Smooth muscle cell (in vitro differentiated cells): ENCODE measurements at regions not wholly inside any gene's neighbourhood (a gene's known extent, or its start where the extent isn't known, plus 50 kb on each side); places are given as distances from the start of the nearest gene placed in this dataset.

Experiments
- DNase-seq: peaks from one replicate; lab custom pipeline; 2025; ENCODE audit not compliant: unreplicated experiment; lab: John Stamatoyannopoulos, UW
- H2AFZ ChIP-seq: fragments of 200-600 bp; sonication (generic); 2 replicates; pipeline ENCODE4 v1.6.0; 2016; ENCODE audit warnings: antibody characterized with exemption, low read depth, mild to moderate bottlenecking
- H3F3A ChIP-seq: fragments of 200-600 bp; sonication (generic); 2 replicates; pipeline ENCODE4 v1.6.0; 2017; ENCODE audit warnings: antibody characterized with exemption, low read depth
- H3K27ac ChIP-seq: fragments of 200-600 bp; sonication (generic); 2 replicates; pipeline ENCODE4 v1.5.1; 2016; ENCODE audit warnings: low read depth, mild to moderate bottlenecking
- H3K27me3 ChIP-seq: fragments of 200-600 bp; sonication (generic); 2 replicates; pipeline ENCODE4 v1.6.1; 2016; ENCODE audit warnings: low read depth, mild to moderate bottlenecking
- H3K36me3 ChIP-seq: fragments of 200-600 bp; sonication (generic); 2 replicates; pipeline ENCODE4 v1.5.1; 2016; ENCODE audit warnings: low read depth
- H3K4me1 ChIP-seq: fragments of 200-600 bp; sonication (generic); 2 replicates; pipeline ENCODE4 v1.5.1; 2016; ENCODE audit warnings: low read depth
- H3K4me2 ChIP-seq: fragments of 200-600 bp; sonication (generic); 2 replicates; pipeline ENCODE4 v1.6.0; 2016; ENCODE audit warnings: mild to moderate bottlenecking
- H3K4me3 ChIP-seq: fragments of 200-600 bp; sonication (generic); 2 replicates; pipeline ENCODE4 v1.5.1; 2016; ENCODE audit warnings: mild to moderate bottlenecking
- H3K79me2 ChIP-seq: fragments of 200-600 bp; sonication (generic); 2 replicates; pipeline ENCODE4 v1.6.0; 2016; ENCODE audit warnings: low read depth, mild to moderate bottlenecking
- H3K9ac ChIP-seq: fragments of 200-600 bp; sonication (generic); 2 replicates; pipeline ENCODE4 v1.6.0; 2016; ENCODE audit warnings: low read depth
- H3K9me3 ChIP-seq: fragments of 200-600 bp; sonication (generic); replicated peaks from 2 replicates; pipeline ENCODE4 v1.5.1; 2016; ENCODE audit warnings: low read depth
- H4K20me1 ChIP-seq: fragments of 200-600 bp; sonication (generic); 2 replicates; pipeline ENCODE4 v1.6.0; 2016; ENCODE audit warnings: low read depth
- CTCF ChIP-seq: fragments of 200-600 bp; sonication (generic); IDR thresholded peaks from 2 replicates; pipeline ENCODE4 v1.5.1; 2017; ENCODE audit warnings: borderline replicate concordance, mild to moderate bottlenecking, antibody characterized with exemption; ENCODE audit not compliant: insufficient read depth, poor library complexity, severe bottlenecking
- WGBS: methylation state at CpG from one replicate; pipeline ENCODE4 v1.1.7; 2016; ENCODE audit warnings: low lambda C conversion rate; 5-methylcytosine and 5-hydroxymethylcytosine counted together

DNA sequence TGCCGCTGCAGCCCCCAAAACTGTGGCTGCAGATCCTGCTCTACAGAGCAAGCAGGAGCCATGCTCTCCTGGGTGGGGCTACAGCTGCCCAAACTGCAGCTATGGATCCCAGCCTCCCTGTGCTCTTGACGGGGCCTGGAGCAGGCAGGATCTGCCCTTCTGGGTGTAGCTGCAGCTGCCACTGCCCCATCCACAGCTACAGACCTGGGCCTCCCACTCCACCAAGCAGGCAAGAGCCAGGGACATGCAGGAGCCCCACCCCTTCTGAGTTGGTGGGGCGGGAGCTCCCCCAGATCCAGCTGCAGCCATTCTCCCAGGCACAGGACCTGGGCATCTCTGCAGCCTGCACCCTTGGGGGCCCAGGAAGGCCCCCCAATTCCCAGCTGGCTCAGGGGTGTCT, 551.2 kb upstream of the CA10 start:
- Histone ChIP-seq H3K36me3 (no peaks in the 10 kb centered on the region), H3K9ac (no peak overlapping the region), H3F3A (no peaks in the 10 kb centered on the region), H2AFZ (no peak overlapping the region), H3K4me1 (no peaks in the 10 kb centered on the region), H3K27ac (no peak overlapping the region), H3K27me3 (no peaks in the 10 kb centered on the region), H3K79me2 (no peaks in the 10 kb centered on the region), H3K4me2 (no peak overlapping the region), H3K9me3 (no peaks in the 10 kb centered on the region), H3K4me3 (no peak overlapping the region), H4K20me1 (no peaks in the 10 kb centered on the region)
- no peak for DNase-seq
- TF ChIP-seq CTCF, result no peak
- 92% methylated on average over 3 of the region's 3 CpGs for WGBS

DNA sequence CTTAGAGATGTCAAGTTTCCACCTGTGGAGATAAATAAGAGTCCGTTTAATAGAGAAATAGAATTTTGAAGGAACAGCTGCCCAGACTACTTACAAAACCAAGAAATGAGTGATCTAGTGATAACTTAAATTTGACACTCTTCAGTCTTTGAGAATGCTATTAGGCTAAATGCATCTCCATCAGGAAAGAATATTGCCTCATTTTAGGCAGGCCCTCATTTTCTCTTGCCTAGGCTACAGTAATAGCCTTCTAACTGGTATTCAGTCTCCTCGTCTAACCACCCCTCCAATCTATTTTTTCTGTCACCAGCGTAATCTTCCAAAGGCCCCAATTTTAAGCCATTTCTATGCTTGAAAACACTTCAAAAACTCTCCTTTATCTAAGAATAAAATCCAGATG, 537.8 kb upstream of the CA10 start:
- no peaks in the 10 kb centered on the region for H3K79me2 ChIP-seq
- 86% methylated on average over 3 of the region's 3 CpGs for WGBS
- no peak overlapping the region for H3K9ac ChIP-seq
- no peaks in the 10 kb centered on the region for H4K20me1 ChIP-seq
- H3K4me2 ChIP-seq, result no peak overlapping the region
- no peaks in the 10 kb centered on the region for H3K9me3 ChIP-seq
- DNase-seq, result no peak
- no peaks in the 10 kb centered on the region for H3F3A ChIP-seq
- TF ChIP-seq CTCF, result no peak
- H3K4me3 ChIP-seq, result no peak overlapping the region
- H3K27me3 ChIP-seq, result no peaks in the 10 kb centered on the region
- no peaks in the 10 kb centered on the region for H3K36me3 ChIP-seq
- no peak overlapping the region for H2AFZ ChIP-seq
- H3K27ac ChIP-seq, result no peak overlapping the region
- H3K4me1 ChIP-seq, result no peaks in the 10 kb centered on the region

- Histone ChIP-seq H3K36me3 (no peaks in the 10 kb centered on the region), H3K79me2 (no peaks in the 10 kb centered on the region), H3K27me3 (no peaks in the 10 kb centered on the region), H4K20me1 (no peaks in the 10 kb centered on the region), H3K27ac (no peak overlapping the region), H3K4me2 (no peak overlapping the region), H3K9me3 (no peaks in the 10 kb centered on the region), H3K4me3 (no peak overlapping the region), H2AFZ (no peak overlapping the region), H3K9ac (no peak overlapping the region), H3K4me1 (no peaks in the 10 kb centered on the region), H3F3A (no peaks in the 10 kb centered on the region)
- DNase-seq, result no peak
- no peak for TF ChIP-seq CTCF
Measured at GRCh38 chr17:52686140-52686539, 527.6 kb upstream of the CA10 start.

- 18% methylated on average over 2 of the region's 2 CpGs for WGBS
- TF ChIP-seq CTCF, result no peak
Measured at GRCh38 chr17:52681480-52681879, 523.0 kb upstream of the CA10 start.

More at GRCh38 chr17:52681480-52681879, 523.0 kb upstream of the CA10 start:
- H3K4me2 ChIP-seq, result no peak overlapping the region
- H3K36me3 ChIP-seq, result no peaks in the 10 kb centered on the region
- no peaks in the 10 kb centered on the region for H3F3A ChIP-seq
- no peaks in the 10 kb centered on the region for H4K20me1 ChIP-seq
- no peaks in the 10 kb centered on the region for H3K79me2 ChIP-seq
- H3K9ac ChIP-seq, result no peak overlapping the region
- no peak overlapping the region for H3K4me3 ChIP-seq
- DNase-seq, result no peak
- H2AFZ ChIP-seq, result no peak overlapping the region
- H3K27me3 ChIP-seq, result no peaks in the 10 kb centered on the region
- no peaks in the 10 kb centered on the region for H3K9me3 ChIP-seq
- no peaks in the 10 kb centered on the region for H3K4me1 ChIP-seq
- H3K27ac ChIP-seq, result no peak overlapping the region
